ENCODE measurements at regions not wholly inside any gene's neighbourhood (a gene's known extent, or its start where the extent isn't known, plus 50 kb on each side); places are given as distances from the start of the nearest gene placed in this dataset.

DNA sequence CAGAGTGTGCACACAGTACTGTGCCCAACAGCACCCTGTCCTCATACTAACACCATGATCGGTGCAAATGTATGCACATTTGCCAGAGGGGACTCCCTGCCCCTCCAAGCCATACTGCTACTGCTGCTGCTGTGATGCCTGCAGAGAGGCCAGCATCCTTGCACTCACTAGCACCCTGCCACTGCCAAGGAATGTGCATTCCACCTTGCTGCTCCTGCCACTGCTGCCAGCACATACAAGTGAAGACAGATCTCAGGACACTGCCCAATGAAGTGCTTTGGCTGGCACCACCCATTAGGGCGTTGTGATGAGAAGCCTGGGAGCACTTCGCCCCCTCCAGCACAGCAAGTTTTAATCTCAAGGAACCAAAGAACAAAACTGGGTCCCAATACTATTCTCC is 146.3 kb upstream of the DMD start:
- no peak overlapping the region for H3K27ac ChIP-seq
- no peaks in the 10 kb centered on the region for H3K9me3 ChIP-seq (ENCODE audit: low read depth, low read length)
- DNase-seq (ENCODE audit: low read depth, low spot score) = no peak
- no peak for TF ChIP-seq EZH2 (IDR thresholded peaks at IDR 0.05)
- TF ChIP-seq POLR2AphosphoS5 (IDR thresholded peaks at IDR 0.05; ENCODE audit: borderline replicate concordance, low read depth, low read length) = no peak
- H3K36me3 ChIP-seq (ENCODE audit: insufficient read depth, low read length) = no peaks in the 10 kb centered on the region
- H3K9ac ChIP-seq (ENCODE audit: insufficient read length) = no peak overlapping the region
- H3K4me3 ChIP-seq = no peak overlapping the region

DNA sequence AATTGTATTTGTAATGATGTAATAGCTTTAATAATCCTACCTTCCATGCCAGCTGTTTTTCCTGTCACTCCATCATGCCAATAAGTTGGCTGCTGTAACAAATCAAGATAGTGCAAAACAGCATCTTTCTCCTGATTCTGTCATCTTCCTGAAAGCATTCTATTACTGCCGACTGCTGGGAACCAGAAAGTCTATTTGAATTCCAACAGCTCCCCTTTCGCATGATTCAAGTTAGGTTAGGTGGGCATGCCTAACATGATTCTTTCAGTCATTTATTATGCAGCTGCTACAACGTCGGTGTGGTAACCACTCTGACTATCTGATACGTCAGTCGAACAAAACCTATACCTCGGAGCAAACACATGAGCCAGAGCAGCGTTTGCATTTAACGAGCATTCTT is 127.9 kb upstream of the DMD start:
- Histone ChIP-seq H3K9ac (ENCODE audit: insufficient read length) (no peak overlapping the region), H3K4me3 (no peak overlapping the region), H3K36me3 (ENCODE audit: insufficient read depth, low read length) (no peaks in the 10 kb centered on the region), H3K9me3 (ENCODE audit: low read depth, low read length) (no peaks in the 10 kb centered on the region), H3K27ac (no peak overlapping the region)
- TF ChIP-seq POLR2AphosphoS5 (IDR thresholded peaks at IDR 0.05; ENCODE audit: borderline replicate concordance, low read depth, low read length) (no peak), EZH2 (IDR thresholded peaks at IDR 0.05) (no peak)
- DNase-seq (ENCODE audit: low read depth, low spot score) = no peak

DNA sequence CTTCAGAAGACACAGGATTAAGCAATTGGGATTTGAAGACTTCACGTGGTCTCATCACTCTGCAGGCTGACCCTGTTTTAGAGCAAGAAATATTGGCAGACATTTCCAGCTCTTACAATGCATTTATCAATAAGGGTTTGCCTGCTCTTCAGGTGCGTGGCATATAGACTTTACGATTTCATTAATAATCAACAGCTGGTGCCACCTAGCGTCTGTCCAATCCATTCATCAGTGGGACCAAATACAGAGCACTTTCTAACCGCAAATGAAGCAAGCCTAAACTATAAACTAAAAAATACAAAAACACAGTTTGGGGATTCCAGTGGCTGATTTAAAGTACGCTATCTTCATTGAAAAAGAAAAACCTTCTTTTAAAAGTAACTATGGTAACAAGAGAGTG is 125.4 kb upstream of the DMD start:
- Histone ChIP-seq H3K4me3 (no peak overlapping the region), H3K9me3 (ENCODE audit: low read depth, low read length) (no peaks in the 10 kb centered on the region), H3K36me3 (ENCODE audit: insufficient read depth, low read length) (no peaks in the 10 kb centered on the region), H3K27ac (no peak overlapping the region), H3K9ac (ENCODE audit: insufficient read length) (no peak overlapping the region)
- DNase-seq (ENCODE audit: low read depth, low spot score) = no peak
- no peak for TF ChIP-seq POLR2AphosphoS5 (IDR thresholded peaks at IDR 0.05; ENCODE audit: borderline replicate concordance, low read depth, low read length)
- no peak for TF ChIP-seq FOXP2 (optimal IDR thresholded peaks at IDR 0.05; ENCODE audit: control extremely low read depth, extremely low read length, insufficient read depth)
- TF ChIP-seq EZH2 (IDR thresholded peaks at IDR 0.05) = no peak

DNA sequence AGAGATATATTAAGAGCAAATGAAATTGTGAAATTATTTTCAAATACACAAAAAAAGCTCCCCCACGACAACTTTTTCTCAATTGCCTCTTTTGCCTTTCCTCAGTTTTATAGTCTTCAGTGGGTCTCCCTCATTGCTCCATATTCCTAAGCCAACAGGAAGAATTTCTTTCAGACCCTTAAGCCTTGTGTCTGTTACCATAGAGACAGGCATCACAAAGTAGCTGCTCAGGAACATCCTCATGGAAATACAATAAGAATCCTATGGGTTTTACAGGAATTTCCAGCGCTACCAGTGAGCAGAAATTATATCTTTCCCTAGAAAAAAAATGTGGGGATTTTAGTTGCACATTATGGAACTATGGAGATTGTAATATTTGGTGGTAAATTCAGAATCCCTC is 121.9 kb upstream of the DMD start:
- Histone ChIP-seq H3K36me3 (ENCODE audit: insufficient read depth, low read length) (no peaks in the 10 kb centered on the region), H3K27ac (no peak overlapping the region), H3K9me3 (ENCODE audit: low read depth, low read length) (no peaks in the 10 kb centered on the region), H3K4me3 (no peak overlapping the region), H3K9ac (ENCODE audit: insufficient read length) (no peak overlapping the region)
- DNase-seq (ENCODE audit: low read depth, low spot score) = no peak
- no peak for TF ChIP-seq FOXP2 (optimal IDR thresholded peaks at IDR 0.05; ENCODE audit: control extremely low read depth, extremely low read length, insufficient read depth)
- TF ChIP-seq POLR2AphosphoS5 (IDR thresholded peaks at IDR 0.05; ENCODE audit: borderline replicate concordance, low read depth, low read length) = no peak
- no peak for TF ChIP-seq EZH2 (IDR thresholded peaks at IDR 0.05)

DNA sequence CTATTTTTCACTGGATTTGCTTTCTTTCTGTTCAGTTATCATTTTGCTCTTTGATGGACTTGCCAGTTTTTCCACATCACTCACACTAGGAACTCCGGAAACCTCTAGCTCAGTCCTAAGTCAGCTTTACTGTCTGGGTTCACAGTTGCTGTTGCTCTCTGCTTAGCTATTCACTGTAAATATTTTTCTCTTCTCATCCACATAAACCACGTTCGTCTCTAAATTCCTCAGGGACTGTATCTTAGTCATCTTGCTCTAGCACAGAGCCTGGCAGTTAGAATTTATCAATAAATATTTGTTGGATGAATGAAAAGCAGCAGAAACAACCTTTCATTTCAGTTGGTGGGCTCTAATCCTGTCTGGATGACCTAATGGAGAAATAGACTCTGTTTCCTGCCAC is 119.4 kb upstream of the DMD start:
- Histone ChIP-seq H3K36me3 (ENCODE audit: insufficient read depth, low read length) (no peaks in the 10 kb centered on the region), H3K27ac (no peak overlapping the region), H3K9ac (ENCODE audit: insufficient read length) (no peak overlapping the region), H3K9me3 (ENCODE audit: low read depth, low read length) (no peaks in the 10 kb centered on the region), H3K4me3 (no peak overlapping the region)
- TF ChIP-seq EZH2 (IDR thresholded peaks at IDR 0.05) (no peak), FOXP2 (optimal IDR thresholded peaks at IDR 0.05; ENCODE audit: control extremely low read depth, extremely low read length, insufficient read depth) (no peak), POLR2AphosphoS5 (IDR thresholded peaks at IDR 0.05; ENCODE audit: borderline replicate concordance, low read depth, low read length) (no peak)
- DNase-seq (ENCODE audit: low read depth, low spot score) = no peak

DNA sequence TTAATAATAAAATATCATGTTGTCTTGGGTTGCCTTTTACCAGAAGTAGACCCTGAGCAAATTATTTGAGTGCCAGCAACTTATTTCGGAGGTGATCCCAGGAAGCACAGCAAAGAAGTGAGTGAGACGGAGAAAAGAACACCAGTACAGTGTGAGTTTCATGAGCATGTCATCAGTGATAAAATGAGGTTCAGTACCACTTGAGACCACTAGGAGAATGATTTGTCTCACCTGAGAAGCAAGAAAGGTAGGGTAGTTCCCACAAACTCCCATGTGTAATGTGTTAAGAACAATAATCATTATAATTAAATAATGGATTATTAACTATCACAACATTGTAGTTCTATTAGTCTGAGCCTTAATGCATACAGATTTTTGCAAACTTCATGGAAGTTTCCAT is 112.8 kb upstream of the DMD start:
- DNase-seq (ENCODE audit: low read depth, low spot score) = no peak
- no peak for TF ChIP-seq POLR2AphosphoS5 (IDR thresholded peaks at IDR 0.05; ENCODE audit: borderline replicate concordance, low read depth, low read length)
- no peak for TF ChIP-seq FOXP2 (optimal IDR thresholded peaks at IDR 0.05; ENCODE audit: control extremely low read depth, extremely low read length, insufficient read depth)
- no peak for TF ChIP-seq EZH2 (IDR thresholded peaks at IDR 0.05)
- no peak overlapping the region for H3K4me3 ChIP-seq
- no peaks in the 10 kb centered on the region for H3K9me3 ChIP-seq (ENCODE audit: low read depth, low read length)
- H3K27ac ChIP-seq = no peak overlapping the region
- no peaks in the 10 kb centered on the region for H3K36me3 ChIP-seq (ENCODE audit: insufficient read depth, low read length)
- H3K9ac ChIP-seq (ENCODE audit: insufficient read length) = no peak overlapping the region

DNA sequence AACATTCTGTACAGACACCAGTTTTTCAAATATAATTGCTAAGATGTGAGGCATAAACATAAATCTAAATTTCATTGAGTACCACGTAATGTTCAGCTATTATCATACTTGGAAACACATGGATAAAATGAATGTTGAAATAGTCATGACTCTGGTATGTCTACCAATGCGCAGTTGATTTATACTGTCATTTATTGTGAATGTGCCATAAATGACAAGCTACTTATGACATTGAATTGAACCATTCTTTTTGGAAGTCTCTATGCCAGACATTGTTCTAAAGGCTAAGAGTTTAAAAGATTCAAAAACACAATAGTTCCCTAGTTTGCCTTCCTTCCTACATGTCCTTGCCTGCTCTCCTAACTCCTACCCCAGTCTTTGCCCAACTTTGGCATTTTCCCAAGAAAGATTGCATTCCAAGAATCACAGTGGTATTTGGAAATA is 96.6 kb upstream of the DMD start:
- no peak for TF ChIP-seq FOXP2 (optimal IDR thresholded peaks at IDR 0.05; ENCODE audit: control extremely low read depth, extremely low read length, insufficient read depth)
- TF ChIP-seq EZH2 (IDR thresholded peaks at IDR 0.05) = no peak
- TF ChIP-seq POLR2AphosphoS5 (IDR thresholded peaks at IDR 0.05; ENCODE audit: borderline replicate concordance, low read depth, low read length) = no peak
- DNase-seq (ENCODE audit: low read depth, low spot score) = no peak
- H3K4me3 ChIP-seq = no peak overlapping the region
- H3K9ac ChIP-seq (ENCODE audit: insufficient read length) = no peak overlapping the region
- H3K9me3 ChIP-seq (ENCODE audit: low read depth, low read length) = no peaks in the 10 kb centered on the region
- H3K36me3 ChIP-seq (ENCODE audit: insufficient read depth, low read length) = no peaks in the 10 kb centered on the region
- no peak overlapping the region for H3K27ac ChIP-seq

DNA sequence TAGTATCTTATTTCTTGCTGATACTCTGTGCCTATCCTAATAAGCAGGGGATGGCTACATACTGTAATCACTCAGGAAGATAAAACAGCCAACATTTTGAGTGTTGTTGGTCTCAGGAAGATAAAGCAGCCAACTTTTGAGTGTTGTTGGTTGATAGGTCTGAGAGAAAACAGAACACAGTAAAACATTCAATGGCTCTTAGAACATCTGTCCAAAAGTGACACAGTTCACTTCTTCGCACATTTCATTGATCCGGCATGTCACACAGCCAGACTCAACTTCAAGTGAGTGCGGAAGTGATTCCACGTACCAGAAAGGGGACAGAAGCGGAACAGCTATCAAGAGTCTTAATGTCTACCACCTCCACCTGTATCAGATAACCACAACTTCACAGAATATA is 87.3 kb upstream of the DMD start:
- no peak for DNase-seq (ENCODE audit: low read depth, low spot score)
- H3K9ac ChIP-seq (ENCODE audit: insufficient read length) = no peak overlapping the region
- no peak overlapping the region for H3K27ac ChIP-seq
- H3K4me3 ChIP-seq = no peak overlapping the region
- H3K36me3 ChIP-seq (ENCODE audit: insufficient read depth, low read length) = no peaks in the 10 kb centered on the region
- TF ChIP-seq EZH2 (IDR thresholded peaks at IDR 0.05) = no peak
- no peak for TF ChIP-seq POLR2AphosphoS5 (IDR thresholded peaks at IDR 0.05; ENCODE audit: borderline replicate concordance, low read depth, low read length)
- no peak for TF ChIP-seq FOXP2 (optimal IDR thresholded peaks at IDR 0.05; ENCODE audit: control extremely low read depth, extremely low read length, insufficient read depth)
- H3K9me3 ChIP-seq (ENCODE audit: low read depth, low read length) = no peaks in the 10 kb centered on the region

DNA sequence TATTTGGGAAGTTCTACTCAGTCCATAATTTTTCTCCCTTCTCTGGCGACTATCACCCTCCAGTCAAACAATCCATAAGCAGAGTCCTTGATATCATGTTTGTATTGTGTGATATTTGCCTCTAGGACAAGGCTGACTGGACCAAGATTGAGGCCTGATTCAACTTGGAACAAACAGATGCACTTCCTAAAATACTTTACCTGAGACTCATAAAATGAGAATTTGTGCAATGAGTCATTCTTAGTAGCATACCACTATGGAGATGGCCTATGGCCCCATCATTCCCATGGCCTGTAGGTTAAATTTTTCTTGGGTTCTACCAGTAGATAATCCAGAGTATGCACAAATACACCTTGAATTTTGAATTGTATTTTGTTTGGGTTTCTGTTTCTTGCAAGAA is 74.2 kb upstream of the DMD start:
- DNase-seq (ENCODE audit: low read depth, low spot score) = no peak
- TF ChIP-seq EZH2 (IDR thresholded peaks at IDR 0.05) (no peak), POLR2AphosphoS5 (IDR thresholded peaks at IDR 0.05; ENCODE audit: borderline replicate concordance, low read depth, low read length) (no peak), FOXP2 (optimal IDR thresholded peaks at IDR 0.05; ENCODE audit: control extremely low read depth, extremely low read length, insufficient read depth) (no peak)
- H3K9me3 ChIP-seq (ENCODE audit: low read depth, low read length) = no peaks in the 10 kb centered on the region

More for the DNA sequence above, 74.2 kb upstream of the DMD start:
- no peak overlapping the region for H3K27ac ChIP-seq
- no peak overlapping the region for H3K4me3 ChIP-seq
- no peak overlapping the region for H3K9ac ChIP-seq (ENCODE audit: insufficient read length)
- no peaks in the 10 kb centered on the region for H3K36me3 ChIP-seq (ENCODE audit: insufficient read depth, low read length)

All from SK-N-MC (cell line).